ENCODE measurements at regions not wholly inside any gene's neighbourhood (a gene's known extent, or its start where the extent isn't known, plus 50 kb on each side); places are given as distances from the start of the nearest gene placed in this dataset.

DNA sequence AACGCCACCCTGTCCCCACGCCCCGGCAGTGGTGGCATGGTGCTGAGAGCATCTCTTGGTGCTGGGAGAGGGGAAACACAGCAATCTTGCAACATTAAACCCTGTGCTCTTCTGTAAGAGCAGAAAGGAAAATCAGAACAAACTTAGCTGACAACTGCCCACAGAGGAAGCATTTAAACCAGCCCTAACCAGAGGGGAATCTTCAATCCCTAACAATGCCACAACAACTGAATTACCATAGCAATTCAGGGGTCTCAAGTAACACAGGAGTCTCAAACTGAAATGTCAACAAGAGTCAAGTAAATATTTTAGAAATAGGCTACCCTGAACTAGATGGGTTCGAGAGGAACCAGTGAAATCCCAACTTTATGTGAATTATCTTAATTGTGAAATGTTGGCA, 1983.6 kb downstream of the NCAM2 start:
- ATAC-seq (ENCODE audit: low FRiP score) (no peak), DNase-seq (ENCODE audit: low spot score) (no peak)
- TF ChIP-seq, protein P1, sequence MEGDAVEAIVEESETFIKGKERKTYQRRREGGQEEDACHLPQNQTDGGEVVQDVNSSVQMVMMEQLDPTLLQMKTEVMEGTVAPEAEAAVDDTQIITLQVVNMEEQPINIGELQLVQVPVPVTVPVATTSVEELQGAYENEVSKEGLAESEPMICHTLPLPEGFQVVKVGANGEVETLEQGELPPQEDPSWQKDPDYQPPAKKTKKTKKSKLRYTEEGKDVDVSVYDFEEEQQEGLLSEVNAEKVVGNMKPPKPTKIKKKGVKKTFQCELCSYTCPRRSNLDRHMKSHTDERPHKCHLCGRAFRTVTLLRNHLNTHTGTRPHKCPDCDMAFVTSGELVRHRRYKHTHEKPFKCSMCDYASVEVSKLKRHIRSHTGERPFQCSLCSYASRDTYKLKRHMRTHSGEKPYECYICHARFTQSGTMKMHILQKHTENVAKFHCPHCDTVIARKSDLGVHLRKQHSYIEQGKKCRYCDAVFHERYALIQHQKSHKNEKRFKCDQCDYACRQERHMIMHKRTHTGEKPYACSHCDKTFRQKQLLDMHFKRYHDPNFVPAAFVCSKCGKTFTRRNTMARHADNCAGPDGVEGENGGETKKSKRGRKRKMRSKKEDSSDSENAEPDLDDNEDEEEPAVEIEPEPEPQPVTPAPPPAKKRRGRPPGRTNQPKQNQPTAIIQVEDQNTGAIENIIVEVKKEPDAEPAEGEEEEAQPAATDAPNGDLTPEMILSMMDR (IDR thresholded peaks at IDR 0.05), result no peak

DNA sequence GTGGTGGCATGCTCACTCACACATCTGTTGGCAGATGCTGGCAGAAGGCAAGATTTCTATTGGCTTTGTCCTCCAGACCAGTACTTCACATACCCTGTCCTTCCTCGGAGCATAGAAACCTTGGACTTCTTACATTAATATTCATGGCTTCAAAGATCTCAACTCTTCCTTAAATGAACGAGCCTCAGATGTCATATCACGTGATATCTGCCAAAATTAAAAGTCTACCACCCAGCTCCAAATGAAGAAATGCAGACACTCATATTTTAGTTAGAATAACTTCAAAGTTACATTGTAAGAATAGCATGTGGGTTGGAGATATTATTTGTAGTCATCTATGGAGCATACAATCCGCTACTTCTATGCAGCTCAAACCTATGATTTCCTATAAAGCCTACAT, 1994.9 kb downstream of the NCAM2 start:
- TF ChIP-seq, protein P1 (IDR thresholded peaks at IDR 0.05), result no peak
- ATAC-seq (ENCODE audit: low FRiP score), result no peak
- DNase-seq (ENCODE audit: low spot score), result no peak

DNA sequence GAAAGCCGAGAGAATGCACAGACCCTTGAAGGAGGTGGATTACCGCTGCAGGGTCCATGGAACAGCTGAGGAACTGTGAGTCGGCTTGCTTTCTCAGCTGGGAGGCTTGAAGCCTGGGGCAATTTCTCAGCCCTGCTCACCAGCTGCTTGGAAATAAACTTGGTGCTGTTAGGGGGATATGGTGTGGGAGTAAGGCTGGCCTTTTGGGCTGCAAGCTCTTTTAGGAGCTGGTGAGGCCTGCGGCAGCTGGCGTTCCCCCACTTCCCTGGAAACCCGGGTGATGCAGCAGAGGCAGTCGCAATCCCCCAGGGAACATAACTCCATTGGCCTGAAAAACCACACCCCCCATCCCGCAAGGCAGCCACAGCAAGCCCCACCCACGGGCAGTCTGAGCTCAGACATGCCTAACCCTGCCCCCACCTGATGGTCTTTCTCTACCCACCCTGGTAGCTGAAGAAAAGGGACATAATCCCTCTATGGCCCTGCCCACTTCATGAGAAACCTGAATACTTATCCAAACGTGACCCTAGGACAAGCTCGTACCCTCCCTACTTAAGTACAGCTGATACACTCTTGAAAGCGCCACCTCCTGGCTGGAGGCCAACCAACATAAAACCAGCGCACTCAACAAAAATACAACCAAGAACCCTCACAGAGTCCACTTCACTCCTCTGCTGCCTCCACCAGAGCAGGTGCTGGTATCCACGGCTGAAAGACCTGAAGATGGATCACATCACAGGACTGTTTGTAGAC, 1995.8 kb downstream of the NCAM2 start:
- no peak for ATAC-seq (ENCODE audit: low FRiP score)
- TF ChIP-seq, protein P1 (IDR thresholded peaks at IDR 0.05), result no peak

DNA sequence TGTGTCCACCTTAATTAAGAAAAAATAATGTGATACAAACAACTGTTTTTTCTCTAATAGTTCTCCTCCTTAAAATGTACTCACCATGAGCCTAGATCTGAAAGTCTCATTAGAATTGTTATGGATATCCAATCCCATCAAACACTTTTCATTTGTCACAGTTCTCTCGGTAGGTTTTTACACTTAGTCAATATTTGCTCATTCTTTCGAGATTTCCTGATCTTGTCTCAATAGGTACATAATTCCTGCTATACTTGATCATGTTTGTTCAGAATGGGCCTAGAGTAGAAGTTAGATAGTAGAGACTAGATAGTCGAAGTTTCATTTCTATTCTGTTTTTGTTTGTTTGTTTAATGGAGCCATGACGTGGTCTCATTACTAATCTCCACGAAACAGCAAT, 2005.7 kb downstream of the NCAM2 start:
- ATAC-seq (ENCODE audit: low FRiP score), result no peak
- DNase-seq (ENCODE audit: low spot score), result no peak
- TF ChIP-seq, protein P1 (IDR thresholded peaks at IDR 0.05), result no peak

More for the DNA sequence above, 1995.8 kb downstream of the NCAM2 start:
- DNase-seq (ENCODE audit: low spot score), result no peak

DNA sequence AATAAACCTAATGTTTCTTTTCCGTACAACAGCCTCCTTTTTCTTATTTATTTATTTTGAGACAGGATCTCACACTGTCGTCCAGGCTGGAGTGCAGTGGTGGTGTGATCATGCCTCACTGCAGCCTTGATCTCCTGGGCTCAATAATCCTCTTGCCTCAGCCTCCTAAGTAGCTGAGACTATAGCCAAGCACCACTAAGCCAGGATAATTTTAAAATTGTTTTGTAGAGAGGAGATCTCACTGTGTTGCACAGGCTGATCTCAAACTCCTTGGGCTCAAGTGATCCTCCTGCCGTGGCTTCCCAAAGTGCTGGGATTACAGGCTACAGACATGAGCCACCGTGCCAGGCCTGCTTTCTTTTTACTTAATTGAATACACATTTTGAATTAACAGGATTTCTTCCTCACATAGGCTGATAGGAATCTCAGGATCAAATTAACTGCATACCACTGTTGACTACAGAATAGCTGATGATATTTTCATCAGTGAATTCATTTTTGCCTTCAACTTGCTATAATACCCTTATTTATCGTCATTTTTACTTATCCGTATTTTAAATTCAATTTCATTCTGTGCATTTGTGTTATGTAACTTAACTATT, 2010.5 kb downstream of the NCAM2 start:
- TF ChIP-seq, protein P1 (IDR thresholded peaks at IDR 0.05), result no peak
- DNase-seq (ENCODE audit: low spot score), result no peak
- no peak for ATAC-seq (ENCODE audit: low FRiP score)

DNA sequence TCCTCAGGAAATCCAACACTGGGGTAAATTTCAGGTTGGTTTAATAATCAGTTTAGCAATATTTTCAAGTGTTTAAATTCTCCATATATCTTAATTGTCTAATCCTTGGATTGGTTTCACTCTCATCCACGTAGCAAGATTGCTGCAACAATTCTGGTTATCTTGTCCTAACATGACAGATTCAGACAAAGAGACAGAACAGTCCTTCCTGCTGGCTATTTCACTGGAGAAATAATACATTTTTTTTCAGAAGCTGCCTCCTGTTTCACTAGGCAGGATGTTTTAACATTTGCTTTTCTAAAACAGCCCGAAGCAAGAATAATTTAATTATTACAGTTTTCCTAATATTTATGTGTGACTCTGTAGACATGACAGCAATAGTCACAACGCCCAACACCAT, 2011.2 kb downstream of the NCAM2 start:
- DNase-seq (ENCODE audit: low spot score), result no peak
- TF ChIP-seq, protein P1 (IDR thresholded peaks at IDR 0.05), result no peak
- no peak for ATAC-seq (ENCODE audit: low FRiP score)

DNA sequence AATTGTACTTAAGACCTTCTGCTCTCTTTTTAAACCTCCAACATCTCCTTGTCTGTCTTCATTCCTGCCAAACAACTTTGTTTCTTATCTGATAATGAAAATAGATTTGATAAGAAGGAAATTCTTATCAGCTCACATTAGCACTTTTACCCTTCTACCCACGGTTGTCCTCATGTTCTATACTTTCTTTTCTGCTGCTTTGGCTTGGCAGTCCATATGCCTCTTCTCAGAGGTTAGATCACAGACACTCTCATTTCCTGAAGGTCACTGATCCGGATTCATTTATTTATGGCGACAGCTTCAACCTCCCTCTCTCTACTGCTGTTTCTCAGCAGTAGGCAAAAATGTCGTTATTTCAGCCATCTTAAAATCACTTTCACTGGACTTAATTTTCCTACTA, 2015.8 kb downstream of the NCAM2 start:
- TF ChIP-seq, protein P1 (IDR thresholded peaks at IDR 0.05), result no peak
- DNase-seq (ENCODE audit: low spot score) (no peak), ATAC-seq (ENCODE audit: low FRiP score) (no peak)
